Putamen (tissue), 1 donor: ENCODE measurements at regions not wholly inside any gene's neighbourhood (a gene's known extent, or its start where the extent isn't known, plus 50 kb on each side); places are given as distances from the start of the nearest gene placed in this dataset.

Source experiments
- DNase-seq: peaks from one replicate; pipeline ENCODE4 v3.0.0-alpha.2; 2016; ENCODE audit warnings: low spot score

- DNase-seq, result no peak
Measured at GRCh38 chr15:46110755-46111154, 475.9 kb downstream of the SQOR start.

- no peak for DNase-seq
Measured at GRCh38 chr15:46111730-46112129, 476.9 kb downstream of the SQOR start.

- DNase-seq, result no peak
Measured at GRCh38 chr15:46117071-46117470, 482.2 kb downstream of the SQOR start.

GRCh38 chr15:46120713-46121112 lies 485.9 kb downstream of the SQOR start:
- no peak for DNase-seq

- no peak for DNase-seq
Measured at GRCh38 chr15:46121441-46121840, 486.6 kb downstream of the SQOR start.

- DNase-seq, result no peak
Measured at GRCh38 chr15:46126581-46126980, 491.8 kb downstream of the SQOR start.

GRCh38 chr15:46127361-46127874 lies 492.6 kb downstream of the SQOR start:
- no peak for DNase-seq

GRCh38 chr15:46129145-46129544 lies 494.3 kb downstream of the SQOR start:
- DNase-seq, result no peak

GRCh38 chr15:46131876-46132275 lies 497.0 kb downstream of the SQOR start:
- no peak for DNase-seq

- no peak for DNase-seq
Measured at GRCh38 chr15:46137443-46137842, 502.6 kb downstream of the SQOR start.

GRCh38 chr15:46146002-46146401 lies 511.2 kb downstream of the SQOR start:
- DNase-seq, result no peak

- no peak for DNase-seq
Measured at GRCh38 chr15:46146915-46147314, 512.1 kb downstream of the SQOR start.

GRCh38 chr15:46151786-46152185 lies 517.0 kb downstream of the SQOR start:
- no peak for DNase-seq

- DNase-seq, result no peak
Measured at GRCh38 chr15:46166750-46167149, 531.9 kb downstream of the SQOR start.

GRCh38 chr15:46170326-46170725 lies 535.5 kb downstream of the SQOR start:
- DNase-seq, result no peak

GRCh38 chr15:46174122-46174521 lies 539.3 kb downstream of the SQOR start:
- no peak for DNase-seq

GRCh38 chr15:46177219-46177618 lies 542.4 kb downstream of the SQOR start:
- no peak for DNase-seq

- DNase-seq, result no peak
Measured at GRCh38 chr15:46178138-46178537, 543.3 kb downstream of the SQOR start.

- no peak for DNase-seq
Measured at GRCh38 chr15:46207341-46207740, 572.5 kb downstream of the SQOR start.

- no peak for DNase-seq
Measured at GRCh38 chr15:46213551-46213950, 578.7 kb downstream of the SQOR start.

GRCh38 chr15:46222826-46223225 lies 588.0 kb downstream of the SQOR start:
- no peak for DNase-seq

GRCh38 chr15:46229263-46229662 lies 594.4 kb downstream of the SQOR start:
- no peak for DNase-seq

- no peak for DNase-seq
Measured at GRCh38 chr15:46231786-46232185, 597.0 kb downstream of the SQOR start.

GRCh38 chr15:46232471-46232870 lies 597.6 kb downstream of the SQOR start:
- no peak for DNase-seq

GRCh38 chr15:46242935-46243334 lies 608.1 kb downstream of the SQOR start:
- no peak for DNase-seq
